Gastroesophageal sphincter (tissue), 3 donors: ENCODE measurements at regions not wholly inside any gene's neighbourhood (a gene's known extent, or its start where the extent isn't known, plus 50 kb on each side); places are given as distances from the start of the nearest gene placed in this dataset.
"Not testable (repeated sequence)": the region's sequence is repeated elsewhere in the genome, so short reads cannot be mapped to it uniquely, and the experiment has no call there.

ENCODE experiments used
- CTCF ChIP-seq, 4 experiments: fragments of 200-600 bp in 2 of 4; fragments of 450-650 bp in 2 of 4; sonication (generic) in 1 of 4; IDR thresholded peaks; one replicate each; pipeline ENCODE4 v1.5.1; 2017 to 2019; ENCODE audit warnings: antibody characterized with exemption in 4 of 4, mild to moderate bottlenecking in 2 of 4, moderate library complexity in 2 of 4
- EP300 ChIP-seq: sonication (generic); formaldehyde crosslinking; IDR thresholded peaks from one replicate; pipeline ENCODE4 v1.6.1; 2017; ENCODE audit warnings: antibody characterized with exemption, mild to moderate bottlenecking
- POLR2A ChIP-seq, 2 donors: fragments of 450-650 bp; IDR thresholded peaks; one replicate each; pipeline ENCODE4 v1.6.1; 2017; ENCODE audit warnings: antibody characterized with exemption in 2 of 2, mild to moderate bottlenecking in 2 of 2, moderate library complexity in 1 of 2
- POLR2AphosphoS5 ChIP-seq: sonication (generic); formaldehyde crosslinking; IDR thresholded peaks from one replicate; pipeline ENCODE4 v1.6.1; 2017; ENCODE audit warnings: antibody characterized with exemption

- not testable (repeated sequence) for TF ChIP-seq CTCF (IDR thresholded peaks at IDR 0.05); POLR2A (IDR thresholded peaks at IDR 0.05); EP300; POLR2AphosphoS5
Measured at GRCh38 chr3:195969341-195969740, 61.0 kb upstream of the TNK2 start.
